DLD1 (cell line): ENCODE measurements at regions not wholly inside any gene's neighbourhood (a gene's known extent, or its start where the extent isn't known, plus 50 kb on each side); places are given as distances from the start of the nearest gene placed in this dataset.

Experiments used
- in situ Hi-C: cut with HindIII; loops from 2 replicates; pipeline ENCODE4 v1.10.0; 2017; ENCODE audit warnings: low sequenced_read_pairs

- in situ Hi-C loops: no loop called here
These were observed 131.5 kb upstream of the TNC start for GRCh38 chr9:115249488-115249887.

GRCh38 chr9:115250621-115251032, 132.7 kb upstream of the TNC start:
- in situ Hi-C loops: no loop called here

- in situ Hi-C loops: no loop called here
These were observed 136.6 kb upstream of the TNC start for GRCh38 chr9:115254287-115255180.

- in situ Hi-C loops: no loop called here
These were observed 143.7 kb upstream of the TNC start for GRCh38 chr9:115261656-115262081.

- in situ Hi-C loops: no loop called here
These were observed 144.5 kb upstream of the TNC start for GRCh38 chr9:115262477-115262876.

- in situ Hi-C loops: no loop called here
These were observed 145.0 kb upstream of the TNC start for GRCh38 chr9:115262952-115263351.

- in situ Hi-C loops: no loop called here
These were observed 145.6 kb upstream of the TNC start for GRCh38 chr9:115263371-115264075.

- in situ Hi-C loops: no loop called here
These were observed 146.4 kb upstream of the TNC start for GRCh38 chr9:115264313-115264712.

GRCh38 chr9:115267790-115268189, 149.8 kb upstream of the TNC start:
- in situ Hi-C loops: no loop called here

GRCh38 chr9:115275753-115276152, 157.8 kb upstream of the TNC start:
- in situ Hi-C loops: loop anchor here (25.0 kb wide), 1 partner anchor 113 kb away; no protein-coding TSS in a partner anchor

- in situ Hi-C loops: loop anchor here (25.0 kb wide), 1 partner anchor 114 kb away; no protein-coding TSS in a partner anchor
These were observed 158.7 kb upstream of the TNC start for GRCh38 chr9:115276621-115277020.

- in situ Hi-C loops: loop anchor here (25.0 kb wide), 1 partner anchor 115 kb away; no protein-coding TSS in a partner anchor
These were observed 159.3 kb upstream of the TNC start for GRCh38 chr9:115277301-115277700.

GRCh38 chr9:115278326-115279035, 160.5 kb upstream of the TNC start:
- in situ Hi-C loops: loop anchor here (25.0 kb wide), 1 partner anchor 116 kb away; no protein-coding TSS in a partner anchor

GRCh38 chr9:115283395-115283794, 165.4 kb upstream of the TNC start:
- in situ Hi-C loops: loop anchor here (25.0 kb wide), 1 partner anchor 121 kb away; no protein-coding TSS in a partner anchor

GRCh38 chr9:115285836-115286235, 167.9 kb upstream of the TNC start:
- in situ Hi-C loops: loop anchor here (25.0 kb wide), 1 partner anchor 124 kb away; no protein-coding TSS in a partner anchor

- in situ Hi-C loops: loop anchor here (25.0 kb wide), 1 partner anchor 124 kb away; no protein-coding TSS in a partner anchor
These were observed 168.5 kb upstream of the TNC start for GRCh38 chr9:115286411-115286810.

- in situ Hi-C loops: loop anchor here (25.0 kb wide), 1 partner anchor 127 kb away; no protein-coding TSS in a partner anchor
These were observed 171.8 kb upstream of the TNC start for GRCh38 chr9:115289757-115290208.

- in situ Hi-C loops: loop anchor here (25.0 kb wide), 1 partner anchor 130 kb away; no protein-coding TSS in a partner anchor
These were observed 173.9 kb upstream of the TNC start for GRCh38 chr9:115291841-115292240.

GRCh38 chr9:115292584-115293279, 174.8 kb upstream of the TNC start:
- in situ Hi-C loops: loop anchor here (25.0 kb wide), 1 partner anchor 130 kb away; no protein-coding TSS in a partner anchor

- in situ Hi-C loops: loop anchor here (25.0 kb wide), 1 partner anchor 133 kb away; no protein-coding TSS in a partner anchor
These were observed 177.8 kb upstream of the TNC start for GRCh38 chr9:115295734-115296133.
